Sigmoid colon (tissue), 6 donors: ENCODE measurements at regions not wholly inside any gene's neighbourhood (a gene's known extent, or its start where the extent isn't known, plus 50 kb on each side); places are given as distances from the start of the nearest gene placed in this dataset.

Experiments used
- DNase-seq: peaks from one replicate; pipeline ENCODE4 v3.0.0-alpha.2; 2019
- H3K27ac ChIP-seq, 4 donors: fragments of 200-600 bp; sonication (generic); one replicate each; pipeline ENCODE4 v1.5.1; 2016 to 2019; ENCODE audit warnings: mild to moderate bottlenecking in 1 of 4
- H3K27me3 ChIP-seq, 3 donors: fragments of 200-600 bp; sonication (generic); one replicate each; pipeline ENCODE4 v1.5.1; 2019; ENCODE audit warnings: mild to moderate bottlenecking in 1 of 3
- H3K36me3 ChIP-seq, 4 donors: fragments of 200-600 bp; sonication (generic); one replicate each; pipeline ENCODE4 v1.5.1; 2016 to 2019
- H3K4me1 ChIP-seq, 4 donors: fragments of 200-600 bp; sonication (generic); one replicate each; pipeline ENCODE4 v1.5.1; 2017 to 2019
- H3K4me3 ChIP-seq, 4 donors: fragments of 200-600 bp; sonication (generic); one replicate each; pipeline ENCODE4 v1.5.1; 2017 to 2019; ENCODE audit warnings: mild to moderate bottlenecking in 2 of 4, moderate library complexity in 1 of 4
- H3K9me3 ChIP-seq, 4 donors: fragments of 200-600 bp in 3 of 4; sonication (generic) in 3 of 4; one replicate each; pipeline versions ENCODE4 v1.5.1 to v1.6.1; 2013 to 2019
- CTCF ChIP-seq, 4 experiments: fragments of 450-650 bp in 3 of 4; fragments of 200-600 bp in 1 of 4; IDR thresholded peaks; one replicate each; pipeline ENCODE4 v1.5.1; 2016 to 2019; ENCODE audit warnings: antibody characterized with exemption in 4 of 4, mild to moderate bottlenecking in 3 of 4, moderate library complexity in 2 of 4
- EP300 ChIP-seq, 4 donors: sonication (generic); formaldehyde crosslinking; IDR thresholded peaks; one replicate each; pipeline ENCODE4 v1.6.1; 2017; ENCODE audit warnings: antibody characterized with exemption in 4 of 4
- POLR2A ChIP-seq, 2 donors: fragments of 450-650 bp; IDR thresholded peaks; one replicate each; pipeline ENCODE4 v1.6.1; 2016; ENCODE audit warnings: antibody characterized with exemption in 2 of 2, mild to moderate bottlenecking in 2 of 2, moderate library complexity in 2 of 2
- POLR2AphosphoS5 ChIP-seq, 4 donors: sonication (generic); formaldehyde crosslinking; IDR thresholded peaks; one replicate each; pipeline ENCODE4 v1.6.1; 2017; ENCODE audit warnings: antibody characterized with exemption in 4 of 4
- WGBS, 2 donors: extraction: QIAGEN DNeasy Blood & Tissue Kit; methylation state at CpG; one replicate each; pipeline ENCODE4 v1.1.7; 2013; 5-methylcytosine and 5-hydroxymethylcytosine counted together
- intact Hi-C: fragments of 100-400 bp; cut with DNase I; formaldehyde crosslinking; loops from one replicate; pipeline ENCODE4 v1.15.1; 2023
- donor health status: healthy with polysubstance abuse.
- donor health status: healthy.

GRCh38 chr3:24985668-24986067 is 442.4 kb upstream of the RARB start:
- no peak for DNase-seq
- H3K9me3 ChIP-seq = no peaks in the 10 kb centered on the region
- no peaks in the 10 kb centered on the region for H3K36me3 ChIP-seq
- intact Hi-C loops = no loop called here
- 73 to 76% methylated on average over 9 of the region's 9 CpGs for WGBS, 2 donors
- H3K27ac ChIP-seq = no peak overlapping the region
- H3K4me3 ChIP-seq = no peak overlapping the region
- no peaks in the 10 kb centered on the region for H3K27me3 ChIP-seq
- TF ChIP-seq POLR2A (IDR thresholded peaks at IDR 0.05) (no peak), EP300 (IDR thresholded peaks at IDR 0.05) (no peak), POLR2AphosphoS5 (IDR thresholded peaks at IDR 0.05) (no peak), CTCF (IDR thresholded peaks at IDR 0.05) (no peak)
- no peaks in the 10 kb centered on the region for H3K4me1 ChIP-seq

GRCh38 chr3:24986612-24987011 is 441.5 kb upstream of the RARB start:
- H3K36me3 ChIP-seq = no peaks in the 10 kb centered on the region
- no peaks in the 10 kb centered on the region for H3K9me3 ChIP-seq
- intact Hi-C loops = no loop called here
- 89 to 90% methylated on average over 7 of the region's 7 CpGs for WGBS, 2 donors
- no peak overlapping the region for H3K4me3 ChIP-seq
- TF ChIP-seq EP300 (IDR thresholded peaks at IDR 0.05) = no peak
- no peak for TF ChIP-seq CTCF (IDR thresholded peaks at IDR 0.05)
- TF ChIP-seq POLR2A (IDR thresholded peaks at IDR 0.05) = no peak
- no peak for TF ChIP-seq POLR2AphosphoS5 (IDR thresholded peaks at IDR 0.05)
- H3K27ac ChIP-seq = no peak overlapping the region
- H3K4me1 ChIP-seq = no peaks in the 10 kb centered on the region
- H3K27me3 ChIP-seq = no peaks in the 10 kb centered on the region
- no peak for DNase-seq

DNA sequence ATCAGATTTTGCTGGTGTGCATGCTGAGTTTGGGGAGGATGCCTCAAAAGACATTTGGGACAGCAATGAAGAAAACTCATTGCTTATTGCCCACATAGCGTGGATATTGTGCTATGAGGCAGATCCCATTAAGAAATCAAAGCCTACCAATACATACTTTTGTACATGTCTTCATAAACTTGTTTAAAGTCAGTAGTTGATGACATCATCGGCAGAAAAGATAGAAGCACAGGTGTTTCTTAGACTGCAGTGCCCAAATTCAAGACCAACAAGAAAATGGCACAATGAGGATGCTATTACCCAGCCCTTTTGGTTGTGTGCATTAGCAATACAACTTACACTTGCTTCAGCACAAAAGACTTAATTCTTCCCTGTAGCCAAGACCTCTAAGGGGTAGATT is 428.7 kb upstream of the RARB start:
- DNase-seq = no peak
- H3K27ac ChIP-seq = no peak overlapping the region
- WGBS, 2 donors = 86 to 90% methylated on average over 2 of the region's 2 CpGs
- intact Hi-C loops = no loop called here
- no peaks in the 10 kb centered on the region for H3K27me3 ChIP-seq
- H3K9me3 ChIP-seq = peaks cover 0 to 2% (median 0%) of the 10 kb centered on the region in 4 donors
- H3K4me1 ChIP-seq = peaks cover 0 to 21% (median 16%) of the 10 kb centered on the region in 4 donors
- TF ChIP-seq POLR2AphosphoS5 (IDR thresholded peaks at IDR 0.05) (no peak), EP300 (IDR thresholded peaks at IDR 0.05) (no peak), POLR2A (IDR thresholded peaks at IDR 0.05) (no peak), CTCF (IDR thresholded peaks at IDR 0.05) (no peak)
- no peak overlapping the region for H3K4me3 ChIP-seq
- H3K36me3 ChIP-seq = no peaks in the 10 kb centered on the region

DNA sequence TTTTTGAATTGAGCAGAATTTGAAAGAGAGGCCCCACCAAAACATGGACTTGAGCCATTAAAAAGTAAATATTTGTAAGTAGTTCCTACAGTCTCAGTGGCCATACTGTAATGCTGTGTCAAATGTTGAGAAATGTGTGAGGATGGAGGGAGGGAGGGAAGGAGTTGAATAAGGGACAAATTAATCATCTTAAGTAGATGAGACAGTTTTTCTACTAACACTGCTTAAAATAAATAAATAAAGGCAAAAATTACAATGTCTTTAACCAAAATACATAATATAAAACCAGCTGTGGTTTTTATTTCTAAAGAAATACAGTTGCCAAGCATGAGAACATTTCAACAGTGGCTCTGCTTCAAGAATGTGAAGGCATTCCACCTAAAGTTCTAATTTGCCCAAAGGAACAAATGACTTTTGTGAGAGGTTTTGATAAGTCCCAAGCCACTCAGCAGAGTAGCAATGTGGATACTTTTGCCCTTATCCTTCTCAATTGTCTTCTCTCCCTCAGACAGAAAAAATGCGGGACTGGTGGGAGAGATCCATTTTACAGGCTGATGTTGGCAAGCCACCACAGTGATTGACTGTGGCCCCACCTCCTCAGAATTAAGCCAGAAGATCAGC is 427.0 kb upstream of the RARB start:
- 83 to 91% methylated on average over 1 of the region's 1 CpG for WGBS, 2 donors
- Histone ChIP-seq H3K9me3 (peaks cover 0 to 2% (median 0%) of the 10 kb centered on the region in 4 donors), H3K4me1 (peaks cover 0 to 21% (median 16%) of the 10 kb centered on the region in 4 donors), H3K4me3 (no peak overlapping the region), H3K27ac (peak overlapping the region in 1 of 4 donors; percentile 61), H3K36me3 (no peaks in the 10 kb centered on the region), H3K27me3 (no peaks in the 10 kb centered on the region)
- TF ChIP-seq POLR2A (IDR thresholded peaks at IDR 0.05) = no peak
- DNase-seq = no peak
- intact Hi-C loops = no loop called here

DNA sequence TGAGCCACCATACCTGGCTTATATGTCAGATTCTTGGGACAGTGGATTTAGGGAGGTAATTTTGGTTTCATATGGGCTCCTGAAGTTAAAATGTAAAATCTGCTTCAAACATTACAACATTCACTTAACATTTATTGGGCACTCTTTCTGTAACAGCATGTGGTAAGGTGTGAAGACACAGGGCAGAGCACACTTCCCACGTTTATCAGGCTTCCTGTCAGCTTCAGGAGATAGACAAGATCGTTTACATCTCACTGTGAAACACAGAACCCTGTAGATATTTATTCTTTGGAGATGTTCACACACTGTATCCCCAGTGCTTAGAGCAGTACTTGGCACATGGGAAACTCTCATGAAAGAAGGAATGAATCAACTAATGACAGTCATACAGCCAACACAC is 426.0 kb upstream of the RARB start:
- H3K4me1 ChIP-seq = peaks cover 0 to 21% (median 16%) of the 10 kb centered on the region in 4 donors
- H3K27me3 ChIP-seq = no peaks in the 10 kb centered on the region
- no peaks in the 10 kb centered on the region for H3K36me3 ChIP-seq
- H3K27ac ChIP-seq = peak overlapping the region in 1 of 4 donors; percentile 61
- TF ChIP-seq POLR2AphosphoS5 (IDR thresholded peaks at IDR 0.05) (no peak), CTCF (IDR thresholded peaks at IDR 0.05) (no peak), POLR2A (IDR thresholded peaks at IDR 0.05) (no peak), EP300 (IDR thresholded peaks at IDR 0.05) (no peak)
- intact Hi-C loops = no loop called here
- DNase-seq = no peak
- WGBS, 2 donors = 33 to 39% methylated on average over 2 of the region's 2 CpGs
- no peak overlapping the region for H3K4me3 ChIP-seq
- peaks cover 0 to 2% (median 0%) of the 10 kb centered on the region in 4 donors for H3K9me3 ChIP-seq
